Suprapubic skin (tissue), 4 donors: ENCODE measurements at regions not wholly inside any gene's neighbourhood (a gene's known extent, or its start where the extent isn't known, plus 50 kb on each side); places are given as distances from the start of the nearest gene placed in this dataset.

Experiments
- CTCF ChIP-seq, 2 donors: fragments of 200-600 bp in 1 of 2; fragments of 450-650 bp in 1 of 2; sonication (generic) in 1 of 2; IDR thresholded peaks; one replicate each; pipeline ENCODE4 v1.5.1; 2016 to 2019; ENCODE audit warnings: antibody characterized with exemption in 2 of 2, mild to moderate bottlenecking in 1 of 2, moderate library complexity in 1 of 2
- EP300 ChIP-seq: sonication (generic); formaldehyde crosslinking; IDR thresholded peaks from one replicate; pipeline ENCODE4 v1.6.1; 2017; ENCODE audit warnings: antibody characterized with exemption
- POLR2A ChIP-seq, 2 donors: fragments of 450-650 bp; IDR thresholded peaks; one replicate each; pipeline ENCODE4 v1.6.1; 2017; ENCODE audit warnings: antibody characterized with exemption in 2 of 2, mild to moderate bottlenecking in 2 of 2, moderate library complexity in 2 of 2
- POLR2AphosphoS5 ChIP-seq, 3 donors: sonication (generic); formaldehyde crosslinking; IDR thresholded peaks; one replicate each; pipeline ENCODE4 v1.6.1; 2017; ENCODE audit warnings: antibody characterized with exemption in 3 of 3

GRCh38 chr11:38160433-38160832 lies 1562.4 kb upstream of the RAG2 start:
- TF ChIP-seq CTCF (IDR thresholded peaks at IDR 0.05) (no peak), POLR2AphosphoS5 (IDR thresholded peaks at IDR 0.05) (no peak), POLR2A (IDR thresholded peaks at IDR 0.05) (no peak), EP300 (no peak)
